NCI-H2107 treated with DMSO at 0.1 percent for 48 hours (cell line): ENCODE measurements at regions not wholly inside any gene's neighbourhood (a gene's known extent, or its start where the extent isn't known, plus 50 kb on each side); places are given as distances from the start of the nearest gene placed in this dataset.

ENCODE experiments used
- DNase-seq: peaks from one replicate; lab custom pipeline; 2025; ENCODE audit not compliant: unreplicated experiment; lab: John Stamatoyannopoulos, UW

- DNase-seq: no peak
Measured at GRCh38 chr11:33559567-33559966, 141.1 kb downstream of the C11orf91 start.

- DNase-seq: no peak
Measured at GRCh38 chr11:33558097-33558496, 142.5 kb downstream of the C11orf91 start.

- DNase-seq: no peak
Measured at GRCh38 chr11:33557201-33557600, 143.4 kb downstream of the C11orf91 start.

DNA sequence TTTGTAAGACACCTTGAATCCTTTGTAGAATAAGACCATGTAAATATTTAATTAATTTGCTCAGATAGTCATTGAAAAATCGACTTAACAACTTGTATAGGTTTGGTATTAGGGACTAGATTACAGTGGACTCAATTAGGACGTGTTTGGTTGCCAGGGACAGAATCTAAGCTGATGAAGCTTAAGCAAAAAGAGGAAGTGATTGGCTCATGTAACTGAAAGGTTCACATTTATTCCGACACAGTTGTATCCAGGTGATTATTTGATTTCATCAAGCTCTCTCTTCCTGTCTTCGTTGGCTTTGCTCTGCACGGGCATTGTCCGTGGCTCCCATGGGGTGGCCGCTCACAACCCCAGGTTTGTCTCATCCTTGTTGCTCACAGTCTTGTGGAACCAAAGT is 146.4 kb downstream of the C11orf91 start:
- no peak for DNase-seq

DNA sequence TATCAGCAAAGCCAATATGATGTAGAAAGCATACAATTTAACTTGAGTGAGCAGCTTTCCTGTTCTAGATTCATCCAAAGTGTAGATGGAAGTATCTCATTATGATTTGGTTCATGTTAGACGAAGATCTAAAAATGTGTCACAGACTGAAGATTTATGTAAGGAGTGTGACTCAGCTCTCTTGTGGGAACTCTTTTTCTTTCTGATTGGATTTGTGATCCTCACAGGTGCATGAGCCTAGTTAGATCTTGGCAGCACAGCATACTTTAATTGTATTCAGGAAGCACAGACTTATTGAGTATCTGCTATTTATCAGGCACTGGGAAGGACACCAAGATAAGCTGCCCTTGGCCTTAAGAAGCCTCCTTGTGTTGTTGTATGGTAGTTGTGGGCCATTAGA is 147.1 kb downstream of the C11orf91 start:
- no peak for DNase-seq

DNA sequence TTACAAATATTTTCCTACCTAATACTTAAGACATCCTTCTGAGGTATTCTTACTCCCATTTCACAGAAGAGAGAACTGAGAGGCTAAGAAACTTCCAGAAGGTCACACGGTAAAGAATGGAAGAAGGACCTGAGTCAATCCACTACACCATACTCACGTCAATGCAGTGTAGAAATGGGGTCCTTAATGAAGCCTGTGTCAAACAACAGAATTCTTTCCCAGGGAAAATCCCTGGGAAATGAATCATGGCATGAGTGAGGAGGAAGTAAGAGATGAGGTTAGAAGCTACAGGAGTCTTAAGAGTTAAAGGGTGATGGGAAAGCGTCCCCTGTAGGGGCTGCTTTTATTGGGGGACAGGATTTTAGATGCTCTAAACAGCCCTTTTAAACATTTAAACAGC is 147.9 kb downstream of the C11orf91 start:
- DNase-seq: no peak

DNA sequence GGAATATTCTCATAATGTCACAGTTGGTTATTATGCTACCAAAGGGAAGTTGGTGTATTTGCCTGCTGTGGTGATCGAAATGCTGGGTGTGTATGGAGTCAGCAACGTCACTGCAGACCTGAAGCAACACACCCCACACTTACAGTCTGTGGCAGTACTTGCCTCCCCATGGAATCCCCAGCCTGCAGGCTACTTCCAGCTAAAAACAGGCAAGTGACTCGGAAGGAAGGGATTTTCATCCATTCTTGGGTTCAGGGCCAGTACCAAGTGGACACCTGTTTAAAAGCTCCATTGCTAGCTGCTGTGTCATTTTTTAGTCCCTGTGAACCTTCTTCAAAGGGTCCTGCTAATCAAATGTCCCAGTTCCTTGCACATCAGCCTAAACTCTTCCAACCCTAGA is 149.6 kb downstream of the C11orf91 start:
- no peak for DNase-seq

DNA sequence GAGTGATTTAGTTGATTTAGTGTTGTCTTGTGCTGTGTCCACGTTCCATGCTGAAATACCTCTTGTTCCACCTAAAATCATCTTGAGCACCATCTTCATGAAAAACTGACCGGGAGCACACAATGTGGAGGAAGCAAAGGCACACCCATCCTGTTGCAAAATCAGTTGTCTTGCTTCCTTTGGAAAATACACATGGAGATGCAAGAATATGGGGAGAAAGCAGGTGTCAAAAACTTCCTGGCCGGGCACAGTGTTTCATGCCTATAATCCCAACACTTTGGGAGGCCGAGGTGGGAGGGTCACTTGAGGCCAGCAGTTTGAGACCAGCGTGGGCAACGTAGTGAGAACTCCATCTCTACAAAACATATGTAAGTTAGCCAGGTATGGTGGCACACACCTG is 151.1 kb downstream of the C11orf91 start:
- no peak for DNase-seq

- DNase-seq: no peak
Measured at GRCh38 chr11:33545931-33546330, 154.7 kb downstream of the C11orf91 start.

GRCh38 chr11:33544593-33545373 is 155.8 kb downstream of the C11orf91 start:
- DNase-seq: no peak

DNA sequence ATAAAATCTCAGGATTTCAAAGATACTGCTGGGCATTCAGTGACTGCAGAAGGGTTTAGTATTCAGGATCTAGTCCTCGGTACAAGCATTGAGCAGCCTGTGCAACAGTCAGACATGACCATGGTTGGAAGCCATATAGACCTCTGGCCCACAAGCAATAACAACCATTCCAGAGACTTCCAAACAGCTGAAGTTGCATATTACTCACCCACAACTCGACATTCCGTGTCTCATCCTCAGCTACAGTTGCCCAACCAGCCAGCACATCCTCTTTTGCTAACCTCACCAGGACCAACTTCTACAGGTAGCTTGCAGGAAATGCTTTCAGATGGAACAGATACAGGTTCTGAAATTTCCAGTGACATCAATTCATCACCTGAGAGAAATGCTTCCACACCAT is 156.8 kb downstream of the C11orf91 start:
- no peak for DNase-seq

GRCh38 chr11:33542921-33543320 is 157.7 kb downstream of the C11orf91 start:
- peak; percentile 16 for DNase-seq

GRCh38 chr11:33540946-33541915 is 159.4 kb downstream of the C11orf91 start:
- no peak for DNase-seq

- no peak for DNase-seq
Measured at GRCh38 chr11:33540427-33540826, 160.2 kb downstream of the C11orf91 start.

DNA sequence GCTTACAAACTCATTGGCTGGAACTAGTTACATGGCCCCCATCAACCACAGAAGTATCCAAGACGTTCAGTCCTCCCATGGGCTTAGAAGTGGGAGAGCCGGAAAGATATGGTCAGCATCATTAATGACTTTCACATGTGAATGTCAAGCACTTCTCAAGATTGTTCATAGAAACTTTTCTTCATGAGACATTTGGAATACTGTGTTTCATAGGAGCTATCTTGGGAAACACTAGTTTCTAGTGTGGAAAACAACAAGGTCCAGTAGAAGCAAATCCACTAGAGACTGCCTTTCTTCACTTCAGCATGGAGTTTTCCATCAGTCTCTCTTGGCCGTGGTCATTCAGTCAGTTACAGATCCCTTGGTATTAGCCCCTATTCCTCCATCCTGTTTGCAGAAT is 160.9 kb downstream of the C11orf91 start:
- no peak for DNase-seq

DNA sequence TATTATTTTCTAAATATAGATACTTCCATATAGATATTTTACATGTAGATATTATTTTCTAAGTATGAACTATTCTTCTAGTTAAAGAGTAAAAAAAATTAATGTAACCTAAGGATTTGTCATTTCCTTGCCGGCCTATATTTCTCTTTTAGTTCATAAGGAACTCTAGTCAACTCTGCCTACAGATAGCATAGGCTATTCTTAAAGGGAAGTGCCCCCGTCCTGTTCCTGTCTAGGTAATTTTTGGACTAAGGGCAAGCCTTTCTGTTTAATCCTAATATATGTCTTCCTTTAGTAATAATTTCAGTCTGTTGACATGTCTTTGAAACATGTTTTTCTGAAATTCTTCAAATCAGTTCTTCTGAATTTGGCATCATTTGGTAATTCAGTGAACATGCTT is 161.9 kb downstream of the C11orf91 start:
- DNase-seq: no peak

- DNase-seq: no peak
Measured at GRCh38 chr11:33536178-33536577, 164.4 kb downstream of the C11orf91 start.

DNA sequence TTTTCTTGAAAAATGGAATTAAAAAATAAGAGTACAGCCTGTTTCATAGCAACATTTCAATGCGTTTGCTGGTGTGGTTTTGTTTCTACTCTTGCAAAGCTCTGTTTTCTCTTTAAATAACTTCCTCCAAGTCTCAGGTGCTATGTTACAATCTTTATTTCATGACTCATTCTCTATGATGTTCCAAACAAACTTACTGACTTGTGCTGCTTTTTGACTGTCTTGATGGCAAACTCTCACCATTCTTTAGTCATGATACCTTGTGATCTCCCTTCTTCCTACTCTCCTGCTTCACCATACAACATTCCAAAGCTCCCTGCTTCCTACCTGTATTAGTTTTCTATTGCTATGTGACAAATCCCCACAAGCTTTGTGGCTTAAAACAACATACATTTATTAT is 166.1 kb downstream of the C11orf91 start:
- DNase-seq: no peak

DNA sequence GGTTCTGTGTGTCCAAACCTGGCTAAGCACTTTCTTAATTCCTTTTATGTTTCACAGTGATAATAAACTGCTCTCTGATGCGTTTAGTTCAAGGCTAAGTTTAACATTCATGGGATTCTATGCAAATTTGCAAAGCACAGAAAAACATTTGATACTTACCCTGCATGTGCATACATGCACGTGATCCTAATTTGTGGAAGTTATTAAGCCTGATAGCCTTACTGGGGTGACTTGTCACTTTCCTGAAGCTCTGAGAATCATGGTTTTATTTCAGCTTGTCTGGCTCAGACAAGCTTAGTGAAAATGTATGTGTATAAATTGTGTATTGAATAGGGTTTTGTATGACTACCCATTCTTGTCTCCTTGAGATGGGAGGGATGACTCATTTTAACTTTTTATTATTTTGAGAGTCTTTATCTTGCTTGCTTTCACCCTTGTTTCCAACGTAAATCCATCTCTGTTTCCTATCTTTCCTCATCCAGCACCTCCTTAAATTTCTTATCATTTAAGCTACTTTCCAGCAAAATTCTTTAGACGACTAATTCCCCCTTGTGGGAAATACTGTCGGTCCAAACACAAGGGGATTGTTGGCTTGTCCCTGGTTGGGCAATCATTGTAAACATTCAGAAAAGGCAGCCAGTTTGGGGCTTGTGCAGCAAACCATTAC is 167.1 kb downstream of the C11orf91 start:
- DNase-seq: no peak

GRCh38 chr11:33532720-33533385 is 167.8 kb downstream of the C11orf91 start:
- no peak for DNase-seq

- DNase-seq: no peak
Measured at GRCh38 chr11:33532257-33532656, 168.4 kb downstream of the C11orf91 start.
